ENCODE measurements at regions not wholly inside any gene's neighbourhood (a gene's known extent, or its start where the extent isn't known, plus 50 kb on each side); places are given as distances from the start of the nearest gene placed in this dataset.

- Histone ChIP-seq H3K9ac (ENCODE audit: control insufficient read depth, extremely low read depth, insufficient read depth, low read length) (no peak overlapping the region), H3K4me1 (ENCODE audit: control insufficient read depth, extremely low read depth, insufficient read depth, low read length) (no peaks in the 10 kb centered on the region), H3K27ac (ENCODE audit: control insufficient read depth, insufficient read depth, low read length) (no peak overlapping the region), H3K9me3 (ENCODE audit: control insufficient read depth, low read depth, low read length) (no peaks in the 10 kb centered on the region), H3K79me2 (ENCODE audit: control insufficient read depth, insufficient read depth, low read length) (no peaks in the 10 kb centered on the region), H3K4me3 (ENCODE audit: control insufficient read depth in 2 of 3, extremely low read depth in 1 of 3, insufficient read depth in 2 of 3, low read depth in 1 of 3, low read length in 3 of 3) (no peak overlapping the region), H3K4me2 (ENCODE audit: control insufficient read depth, extremely low read depth, insufficient read depth, low read depth, low read length) (no peak overlapping the region), H3K36me3 (ENCODE audit: control insufficient read depth in 2 of 2, extremely low read depth in 1 of 2, insufficient read depth in 2 of 2, low read length in 2 of 2) (no peaks in the 10 kb centered on the region), H3K9me1 (ENCODE audit: control insufficient read depth, extremely low read depth, insufficient read depth, low read length) (no peaks in the 10 kb centered on the region), H2AFZ (ENCODE audit: control insufficient read depth, low read length) (no peak overlapping the region), H4K20me1 (ENCODE audit: control insufficient read depth, extremely low read depth, insufficient read depth, low read length) (no peaks in the 10 kb centered on the region), H3K27me3 (ENCODE audit: control insufficient read depth, extremely low read depth, insufficient read depth, low read length) (no peaks in the 10 kb centered on the region)
- TF ChIP-seq EZH2 (IDR thresholded peaks at IDR 0.05; ENCODE audit: low read length): no peak
- TF ChIP-seq CTCF (optimal IDR thresholded peaks at IDR 0.05 in 1 of 3, IDR thresholded peaks at IDR 0.05 in 1 of 3, conservative IDR thresholded peaks at IDR 0.05 in 1 of 3; ENCODE audit: extremely low read depth in 1 of 3, insufficient read depth in 2 of 3, low read length in 3 of 3): no peak
- no peak for FAIRE-seq
- dilution Hi-C loops (cut with MboI; ENCODE audit: extremely low pct_ligation_motif_present, low sequenced_read_pairs): no loop called here
- no peak for DNase-seq (ENCODE audit: low read depth, low spot score)
Measured at GRCh38 chr16:63625126-63625525, 1496.7 kb downstream of the CDH11 start.

GRCh38 chr16:63623551-63624039 is 1498.3 kb downstream of the CDH11 start:
- Histone ChIP-seq H3K36me3 (ENCODE audit: control insufficient read depth in 2 of 2, extremely low read depth in 1 of 2, insufficient read depth in 2 of 2, low read length in 2 of 2) (no peaks in the 10 kb centered on the region), H3K9me3 (ENCODE audit: control insufficient read depth, low read depth, low read length) (no peaks in the 10 kb centered on the region), H3K4me1 (ENCODE audit: control insufficient read depth, extremely low read depth, insufficient read depth, low read length) (no peaks in the 10 kb centered on the region), H3K9me1 (ENCODE audit: control insufficient read depth, extremely low read depth, insufficient read depth, low read length) (no peaks in the 10 kb centered on the region), H3K79me2 (ENCODE audit: control insufficient read depth, insufficient read depth, low read length) (no peaks in the 10 kb centered on the region), H3K9ac (ENCODE audit: control insufficient read depth, extremely low read depth, insufficient read depth, low read length) (no peak overlapping the region), H2AFZ (ENCODE audit: control insufficient read depth, low read length) (no peak overlapping the region), H4K20me1 (ENCODE audit: control insufficient read depth, extremely low read depth, insufficient read depth, low read length) (no peaks in the 10 kb centered on the region), H3K4me2 (ENCODE audit: control insufficient read depth, extremely low read depth, insufficient read depth, low read depth, low read length) (no peak overlapping the region), H3K4me3 (ENCODE audit: control insufficient read depth in 2 of 3, extremely low read depth in 1 of 3, insufficient read depth in 2 of 3, low read depth in 1 of 3, low read length in 3 of 3) (no peak overlapping the region), H3K27ac (ENCODE audit: control insufficient read depth, insufficient read depth, low read length) (no peak overlapping the region), H3K27me3 (ENCODE audit: control insufficient read depth, extremely low read depth, insufficient read depth, low read length) (no peaks in the 10 kb centered on the region)
- DNase-seq (ENCODE audit: low read depth, low spot score) (no peak), FAIRE-seq (no peak)
- dilution Hi-C loops (cut with MboI; ENCODE audit: extremely low pct_ligation_motif_present, low sequenced_read_pairs): no loop called here
- TF ChIP-seq EZH2 (IDR thresholded peaks at IDR 0.05; ENCODE audit: low read length): no peak
- TF ChIP-seq CTCF (optimal IDR thresholded peaks at IDR 0.05 in 1 of 3, IDR thresholded peaks at IDR 0.05 in 1 of 3, conservative IDR thresholded peaks at IDR 0.05 in 1 of 3; ENCODE audit: extremely low read depth in 1 of 3, insufficient read depth in 2 of 3, low read length in 3 of 3): no peak

Measured in keratinocyte (primary cell).